Loucy (cell line): ENCODE measurements at regions not wholly inside any gene's neighbourhood (a gene's known extent, or its start where the extent isn't known, plus 50 kb on each side); places are given as distances from the start of the nearest gene placed in this dataset.

ENCODE experiments used
- H2AFZ ChIP-seq: fragments of 200-600 bp; sonication (generic); 2 replicates; pipeline ENCODE4 v1.6.0; 2016; ENCODE audit warnings: antibody characterized with exemption, mild to moderate bottlenecking, low read length, moderate library complexity
- H3F3A ChIP-seq: fragments of 200-600 bp; 2 replicates; pipeline ENCODE4 v1.6.0; 2016; ENCODE audit warnings: antibody characterized with exemption, low read depth, mild to moderate bottlenecking
- H3K27me3 ChIP-seq: fragments of 200-600 bp; sonication (generic); 2 replicates; pipeline ENCODE4 v1.6.1; 2014; ENCODE audit warnings: low read length, mild to moderate bottlenecking; ENCODE audit not compliant: insufficient read depth, poor library complexity, severe bottlenecking
- H3K36me3 ChIP-seq: fragments of 200-600 bp; sonication (generic); 2 replicates; pipeline ENCODE4 v1.6.1; 2016; ENCODE audit warnings: low read length; ENCODE audit not compliant: insufficient read depth
- H3K4me1 ChIP-seq: fragments of 200-600 bp; sonication (generic); 2 replicates; pipeline ENCODE4 v1.5.1; 2014; ENCODE audit warnings: low read length, mild to moderate bottlenecking; ENCODE audit not compliant: insufficient read depth, poor library complexity, severe bottlenecking
- H3K4me2 ChIP-seq: fragments of 200-600 bp; sonication (generic); 2 replicates; pipeline ENCODE4 v1.6.0; 2014; ENCODE audit warnings: antibody characterized with exemption, low read length, low read depth, mild to moderate bottlenecking; ENCODE audit not compliant: poor library complexity, severe bottlenecking
- H3K4me3 ChIP-seq: fragments of 200-600 bp; sonication (generic); 2 replicates; pipeline ENCODE4 v1.5.1; 2014; ENCODE audit warnings: low read length, mild to moderate bottlenecking, mixed read lengths; ENCODE audit not compliant: poor library complexity, severe bottlenecking
- H3K79me2 ChIP-seq: fragments of 200-600 bp; sonication (generic); 2 replicates; pipeline ENCODE4 v1.6.1; 2014; ENCODE audit warnings: low read length; ENCODE audit not compliant: insufficient read depth
- H3K9ac ChIP-seq: fragments of 200-600 bp; sonication (generic); 2 replicates; pipeline ENCODE4 v1.6.0; 2014; ENCODE audit warnings: mild to moderate bottlenecking, low read depth, low read length, moderate library complexity; ENCODE audit not compliant: poor library complexity, severe bottlenecking
- H3K9me2 ChIP-seq: fragments of 200-600 bp; sonication (generic); replicated peaks from 2 replicates; pipeline ENCODE4 v1.6.1; 2016; ENCODE audit warnings: low read depth, low read length, mixed read lengths
- H3K9me3 ChIP-seq: fragments of 200-600 bp; sonication (generic); 2 replicates; pipeline ENCODE4 v1.6.1; 2014; ENCODE audit warnings: mild to moderate bottlenecking, antibody characterized with exemption, low read length, low read depth; ENCODE audit not compliant: insufficient read depth
- H4K20me1 ChIP-seq: fragments of 200-600 bp; sonication (generic); 2 replicates; pipeline ENCODE4 v1.6.0; 2014; ENCODE audit warnings: antibody characterized with exemption, low read length, mild to moderate bottlenecking; ENCODE audit not compliant: insufficient read depth, poor library complexity, severe bottlenecking
- EZH2phosphoT487 ChIP-seq: fragments of 200-600 bp; IDR thresholded peaks from 2 replicates; pipeline ENCODE4 v1.6.1; 2018; ENCODE audit warnings: antibody characterized with exemption, mild to moderate bottlenecking, moderate library complexity, borderline replicate concordance
- TF ChIP-seq, protein P1 (sequence below): fragments of 200-600 bp; sonication (generic); conservative IDR thresholded peaks from 2 replicates; pipeline ENCODE4 v1.5.1; 2014; ENCODE audit warnings: mild to moderate bottlenecking, antibody characterized with exemption, low read length

DNA sequence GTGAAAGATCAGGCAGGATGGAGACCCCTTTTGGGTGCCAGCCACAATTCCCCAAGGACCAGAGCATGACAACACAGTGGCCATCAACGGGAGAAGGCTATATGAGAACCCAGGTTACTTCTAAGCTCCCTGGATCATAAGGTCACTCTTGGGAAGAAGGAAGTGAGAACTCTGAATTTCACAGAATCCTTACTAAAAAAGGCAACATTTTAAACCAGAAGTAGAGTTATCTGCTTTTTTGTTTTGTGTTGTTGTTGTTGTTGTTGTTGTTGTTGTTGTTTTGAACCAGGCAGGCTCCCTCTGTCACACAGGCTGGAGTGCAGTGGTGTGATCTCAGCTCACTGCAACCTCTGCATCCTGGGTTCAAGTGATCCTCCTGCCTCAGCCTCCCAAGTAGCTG lies 107.4 kb upstream of the TNFAIP3 start:
- Histone ChIP-seq H3F3A (no peaks in the 10 kb centered on the region), H3K9me2 (no peaks in the 10 kb centered on the region), H3K9me3 (no peaks in the 10 kb centered on the region), H3K79me2 (no peaks in the 10 kb centered on the region), H3K36me3 (no peaks in the 10 kb centered on the region), H3K4me1 (peaks cover 46% of the 10 kb centered on the region), H3K4me2 (no peak overlapping the region), H3K4me3 (no peak overlapping the region), H3K9ac (no peak overlapping the region), H4K20me1 (no peaks in the 10 kb centered on the region), H2AFZ (no peak overlapping the region), H3K27me3 (no peaks in the 10 kb centered on the region)
- TF ChIP-seq, protein P1, sequence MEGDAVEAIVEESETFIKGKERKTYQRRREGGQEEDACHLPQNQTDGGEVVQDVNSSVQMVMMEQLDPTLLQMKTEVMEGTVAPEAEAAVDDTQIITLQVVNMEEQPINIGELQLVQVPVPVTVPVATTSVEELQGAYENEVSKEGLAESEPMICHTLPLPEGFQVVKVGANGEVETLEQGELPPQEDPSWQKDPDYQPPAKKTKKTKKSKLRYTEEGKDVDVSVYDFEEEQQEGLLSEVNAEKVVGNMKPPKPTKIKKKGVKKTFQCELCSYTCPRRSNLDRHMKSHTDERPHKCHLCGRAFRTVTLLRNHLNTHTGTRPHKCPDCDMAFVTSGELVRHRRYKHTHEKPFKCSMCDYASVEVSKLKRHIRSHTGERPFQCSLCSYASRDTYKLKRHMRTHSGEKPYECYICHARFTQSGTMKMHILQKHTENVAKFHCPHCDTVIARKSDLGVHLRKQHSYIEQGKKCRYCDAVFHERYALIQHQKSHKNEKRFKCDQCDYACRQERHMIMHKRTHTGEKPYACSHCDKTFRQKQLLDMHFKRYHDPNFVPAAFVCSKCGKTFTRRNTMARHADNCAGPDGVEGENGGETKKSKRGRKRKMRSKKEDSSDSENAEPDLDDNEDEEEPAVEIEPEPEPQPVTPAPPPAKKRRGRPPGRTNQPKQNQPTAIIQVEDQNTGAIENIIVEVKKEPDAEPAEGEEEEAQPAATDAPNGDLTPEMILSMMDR, result no peak
- TF ChIP-seq EZH2phosphoT487, result no peak

DNA sequence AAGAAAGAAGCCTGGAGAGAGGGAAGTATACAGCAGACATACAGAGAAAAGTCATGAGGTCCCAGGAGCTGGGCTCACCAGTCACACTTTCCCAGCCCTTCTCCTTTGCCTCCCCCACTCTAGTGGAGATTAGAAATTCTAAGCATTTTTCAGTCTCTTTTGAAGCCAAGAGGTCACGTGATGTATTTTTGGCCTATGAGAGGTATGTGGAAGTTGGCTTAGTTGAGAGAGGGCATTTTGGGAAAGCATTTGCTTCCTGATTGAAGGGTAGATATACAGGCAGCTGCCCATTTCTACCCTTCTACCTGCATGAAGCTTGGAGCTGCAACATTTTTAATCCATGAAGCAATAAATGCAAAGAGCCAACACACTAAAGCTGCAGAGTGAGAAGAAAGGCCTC lies 106.0 kb upstream of the TNFAIP3 start:
- Histone ChIP-seq H3F3A (no peaks in the 10 kb centered on the region), H3K36me3 (no peaks in the 10 kb centered on the region), H3K4me2 (no peak overlapping the region), H3K79me2 (no peaks in the 10 kb centered on the region), H3K4me3 (no peak overlapping the region), H3K9me2 (no peaks in the 10 kb centered on the region), H3K27me3 (no peaks in the 10 kb centered on the region), H3K4me1 (peaks cover 34% of the 10 kb centered on the region), H3K9ac (no peak overlapping the region), H4K20me1 (no peaks in the 10 kb centered on the region), H3K9me3 (no peaks in the 10 kb centered on the region), H2AFZ (peak overlapping the region; percentile 2; the same call in 1 of the 2 replicates)
- no peak for TF ChIP-seq EZH2phosphoT487
- TF ChIP-seq, protein P1, result no peak

DNA sequence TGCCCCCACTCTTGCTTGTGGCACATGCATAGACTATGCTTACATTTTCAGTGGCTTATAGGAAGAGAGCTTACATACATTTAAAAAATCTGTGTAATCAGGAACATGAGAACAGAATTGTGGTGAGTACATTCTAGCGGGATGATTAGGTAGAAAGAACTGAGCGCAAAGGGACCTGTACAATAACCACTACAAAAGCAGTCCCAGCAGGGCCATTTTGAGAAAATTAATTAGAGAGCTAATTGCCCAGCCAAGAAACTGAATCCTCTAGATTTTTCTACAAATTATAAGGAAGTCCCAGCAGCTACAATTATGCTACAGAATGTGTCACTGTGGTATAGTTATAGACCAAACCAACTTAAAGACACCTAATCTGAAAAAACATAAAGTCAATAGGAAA lies 105.6 kb upstream of the TNFAIP3 start:
- H3K36me3 ChIP-seq, result no peaks in the 10 kb centered on the region
- H3K4me3 ChIP-seq, result no peak overlapping the region
- no peaks in the 10 kb centered on the region for H3K27me3 ChIP-seq
- no peaks in the 10 kb centered on the region for H3K9me3 ChIP-seq
- no peaks in the 10 kb centered on the region for H4K20me1 ChIP-seq
- peak overlapping the region; percentile 49 for H3K4me2 ChIP-seq
- no peak for TF ChIP-seq EZH2phosphoT487
- TF ChIP-seq, protein P1, result no peak
- H3K79me2 ChIP-seq, result no peaks in the 10 kb centered on the region
- peak overlapping the region; percentile 2; the same call in 1 of the 2 replicates for H2AFZ ChIP-seq
- no peak overlapping the region for H3K9ac ChIP-seq
- H3F3A ChIP-seq, result no peaks in the 10 kb centered on the region
- H3K9me2 ChIP-seq, result no peaks in the 10 kb centered on the region
- H3K4me1 ChIP-seq, result peaks cover 34% of the 10 kb centered on the region
